ENCODE measurements at regions not wholly inside any gene's neighbourhood (a gene's known extent, or its start where the extent isn't known, plus 50 kb on each side); places are given as distances from the start of the nearest gene placed in this dataset.

GRCh38 chr2:136054856-136055255, 63.1 kb downstream of the CXCR4 start:
- H3K27ac ChIP-seq (ENCODE audit: extremely low read depth, low read depth, low read length), result no peak overlapping the region
- no peak overlapping the region for H3K9ac ChIP-seq (ENCODE audit: insufficient read depth in 1 of 2, low read depth in 2 of 2, low read length in 2 of 2)
- in situ Hi-C loops (cut with MboI), result no loop called here
- ATAC-seq (no peak), DNase-seq (ENCODE audit: extremely low read depth in 1 of 4, low spot score in 3 of 4) (no peak), FAIRE-seq (no peak)
- no peaks in the 10 kb centered on the region for H3K9me1 ChIP-seq (ENCODE audit: control insufficient read depth, insufficient read depth, low read length)
- H3K4me2 ChIP-seq (ENCODE audit: insufficient read depth, low read length), result no peak overlapping the region
- no peaks in the 10 kb centered on the region for H3K9me3 ChIP-seq (replicated peaks; ENCODE audit: control insufficient read depth, insufficient read depth, low read depth, low read length)
- peaks cover 0 to 5% of the 10 kb centered on the region in 2 experiments; a peak in 1 of 5 replicates for H3K27me3 ChIP-seq (ENCODE audit: control insufficient read depth in 2 of 2, insufficient read depth in 2 of 2, low read length in 2 of 2)
- no peaks in the 10 kb centered on the region for H4K20me1 ChIP-seq (replicated peaks; ENCODE audit: control insufficient read depth, insufficient read depth, low read length)
- no peaks in the 10 kb centered on the region for H3K79me2 ChIP-seq (ENCODE audit: control insufficient read depth, insufficient read depth, low read length)
- BruUV-seq (replicated peaks), result no TSS peak
- no peaks in the 10 kb centered on the region for H3K36me3 ChIP-seq (ENCODE audit: control insufficient read depth, insufficient read depth, low read length)
- intact Hi-C loops (cut with micrococcal nuclease), result no loop called here
- no peak overlapping the region for H3K4me3 ChIP-seq
- POLR2A ChIA-PET, result no interaction called here
- CTCF ChIA-PET (ENCODE audit: low intra/inter-chr PET ratio), result no interaction called here
- 0% methylated on average over 3 of the region's 3 CpGs for WGBS (ENCODE audit: insufficient coverage, low coverage, missing lambda C conversion rate)
- no peaks in the 10 kb centered on the region for H3K4me1 ChIP-seq (replicated peaks in 1 of 2; ENCODE audit: control insufficient read depth in 2 of 2, insufficient read depth in 2 of 2, low read length in 2 of 2)
- TF ChIP-seq CAMTA2 (CRISPR knock-in tag; conservative IDR thresholded peaks at IDR 0.05) (no peak), NELFE (IDR thresholded peaks at IDR 0.05; ENCODE audit: insufficient read depth, insufficient read length) (no peak), TCF7L2 (IDR thresholded peaks at IDR 0.05; ENCODE audit: low read depth, low read length) (no peak), HOMEZ (CRISPR knock-in tag; IDR thresholded peaks at IDR 0.05) (no peak), SP2 (IDR thresholded peaks at IDR 0.05; ENCODE audit: extremely low read depth, low read depth, low read length, poor library complexity, severe bottlenecking) (no peak), SNIP1 (IDR thresholded peaks at IDR 0.05; ENCODE audit: low read depth) (no peak), NR4A1 (CRISPR knock-in tag; IDR thresholded peaks at IDR 0.05) (no peak), NR4A1 (tag; IDR thresholded peaks at IDR 0.05) (no peak), ELF2 (CRISPR knock-in tag; IDR thresholded peaks at IDR 0.05) (no peak), GTF2B (IDR thresholded peaks at IDR 0.05; ENCODE audit: extremely low read depth, insufficient read length) (no peak), BHLHE40 (IDR thresholded peaks at IDR 0.05; ENCODE audit: low read length) (no peak), XRCC3 (IDR thresholded peaks at IDR 0.05) (no peak), KLF6 (CRISPR knock-in tag; IDR thresholded peaks at IDR 0.05; ENCODE audit: borderline replicate concordance) (no peak), ZNF449 (CRISPR knock-in tag; IDR thresholded peaks at IDR 0.05) (no peak), CBX1 (IDR thresholded peaks at IDR 0.05; ENCODE audit: low read depth) (no peak), FOXA1 (IDR thresholded peaks at IDR 0.05; ENCODE audit: borderline replicate concordance) (no peak), ZBTB8A (IDR thresholded peaks at IDR 0.05; ENCODE audit: partially characterized antibody) (no peak)
- H2AFZ ChIP-seq (ENCODE audit: low read depth, low read length), result no peak overlapping the region

Data from K562 (cell line).